ENCODE measurements at regions not wholly inside any gene's neighbourhood (a gene's known extent, or its start where the extent isn't known, plus 50 kb on each side); places are given as distances from the start of the nearest gene placed in this dataset.

- TF ChIP-seq CTCF (IDR thresholded peaks at IDR 0.05) (no peak), EZH2 (IDR thresholded peaks at IDR 0.05) (no peak), EZH2phosphoT487 (IDR thresholded peaks at IDR 0.05) (no peak)
These were observed 82.6 kb upstream of the SV2C start for GRCh38 chr5:76000582-76000981.

Measured in neural progenitor cell (in vitro differentiated cells).